Retinal pigment epithelial cell (primary cell): ENCODE measurements at regions not wholly inside any gene's neighbourhood (a gene's known extent, or its start where the extent isn't known, plus 50 kb on each side); places are given as distances from the start of the nearest gene placed in this dataset.

Experiments used
- DNase-seq: peaks from one replicate; pipeline ENCODE4 v3.0.0-alpha.2; 2010; ENCODE audit warnings: low read depth
- H3K4me3 ChIP-seq: 2 replicates; pipeline ENCODE4 v1.5.1; 2011; ENCODE audit warnings: mild to moderate bottlenecking, low read length, control low read depth, moderate library complexity
- TF ChIP-seq, protein P1 (sequence below): conservative IDR thresholded peaks from 2 replicates; pipeline ENCODE4 v1.5.1; 2011; ENCODE audit warnings: low read depth, low read length, control low read depth, inconsistent platforms

DNA sequence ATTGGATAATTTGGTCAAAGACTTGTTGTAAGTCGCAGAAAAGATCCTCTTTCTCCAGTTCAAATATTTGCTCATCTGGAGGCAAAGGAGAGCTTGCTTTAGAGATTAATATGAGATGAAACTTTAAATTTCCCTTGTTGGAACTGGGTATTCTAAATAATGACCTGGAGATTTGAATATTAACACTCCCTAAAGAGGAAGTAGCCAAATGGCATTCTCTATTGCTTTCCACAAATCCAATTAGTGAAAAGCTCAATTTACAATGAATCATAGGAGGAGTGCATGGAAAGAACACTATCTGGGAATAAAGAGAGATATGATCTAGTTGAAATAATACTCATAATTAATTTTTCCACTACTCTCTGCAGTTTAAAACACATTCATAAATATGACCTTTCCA, 641.6 kb upstream of the TENM4 start:
- no peak overlapping the region for H3K4me3 ChIP-seq
- TF ChIP-seq, protein P1, sequence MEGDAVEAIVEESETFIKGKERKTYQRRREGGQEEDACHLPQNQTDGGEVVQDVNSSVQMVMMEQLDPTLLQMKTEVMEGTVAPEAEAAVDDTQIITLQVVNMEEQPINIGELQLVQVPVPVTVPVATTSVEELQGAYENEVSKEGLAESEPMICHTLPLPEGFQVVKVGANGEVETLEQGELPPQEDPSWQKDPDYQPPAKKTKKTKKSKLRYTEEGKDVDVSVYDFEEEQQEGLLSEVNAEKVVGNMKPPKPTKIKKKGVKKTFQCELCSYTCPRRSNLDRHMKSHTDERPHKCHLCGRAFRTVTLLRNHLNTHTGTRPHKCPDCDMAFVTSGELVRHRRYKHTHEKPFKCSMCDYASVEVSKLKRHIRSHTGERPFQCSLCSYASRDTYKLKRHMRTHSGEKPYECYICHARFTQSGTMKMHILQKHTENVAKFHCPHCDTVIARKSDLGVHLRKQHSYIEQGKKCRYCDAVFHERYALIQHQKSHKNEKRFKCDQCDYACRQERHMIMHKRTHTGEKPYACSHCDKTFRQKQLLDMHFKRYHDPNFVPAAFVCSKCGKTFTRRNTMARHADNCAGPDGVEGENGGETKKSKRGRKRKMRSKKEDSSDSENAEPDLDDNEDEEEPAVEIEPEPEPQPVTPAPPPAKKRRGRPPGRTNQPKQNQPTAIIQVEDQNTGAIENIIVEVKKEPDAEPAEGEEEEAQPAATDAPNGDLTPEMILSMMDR, result no peak
- no peak for DNase-seq

DNA sequence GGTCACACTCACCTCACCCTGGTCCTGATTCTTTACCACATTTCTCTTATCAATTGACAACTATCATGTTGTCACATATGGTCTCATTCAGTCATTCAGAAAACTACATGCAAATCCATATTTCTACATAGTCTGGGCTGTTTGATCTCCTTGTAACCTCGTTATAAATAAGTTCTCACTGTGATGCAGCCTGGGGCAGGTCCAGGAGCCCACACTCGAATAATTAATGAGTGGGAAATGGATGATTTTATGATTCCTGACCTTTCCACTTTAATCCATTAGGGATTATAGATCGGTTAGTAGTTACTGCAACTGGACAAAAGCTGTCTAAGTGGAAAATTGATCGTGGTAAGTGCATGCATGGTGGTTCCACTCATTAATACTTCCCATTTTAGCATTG, 636.3 kb upstream of the TENM4 start:
- TF ChIP-seq, protein P1, result no peak

DNA sequence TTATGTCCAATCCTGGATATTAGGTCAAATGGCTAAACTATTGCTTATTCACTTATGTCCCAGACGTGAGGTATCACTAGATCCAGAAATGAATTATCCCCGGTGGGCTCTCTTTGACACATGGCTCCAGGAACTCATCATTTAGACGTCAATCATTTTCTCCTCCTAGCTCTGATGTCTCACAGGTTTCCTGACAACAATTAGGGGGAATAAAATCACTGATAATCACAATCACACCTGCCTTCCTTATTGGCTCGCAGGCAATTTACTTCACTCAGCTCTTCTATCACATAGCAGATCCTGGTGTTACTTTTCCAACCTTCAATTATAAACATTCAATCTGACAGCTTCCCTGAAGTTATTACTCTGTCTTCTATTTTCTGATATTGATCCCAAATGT, 634.0 kb upstream of the TENM4 start:
- DNase-seq, result no peak
- TF ChIP-seq, protein P1, result no peak

More for the DNA sequence above, 636.3 kb upstream of the TENM4 start:
- DNase-seq, result no peak
- H3K4me3 ChIP-seq, result no peak overlapping the region

DNA sequence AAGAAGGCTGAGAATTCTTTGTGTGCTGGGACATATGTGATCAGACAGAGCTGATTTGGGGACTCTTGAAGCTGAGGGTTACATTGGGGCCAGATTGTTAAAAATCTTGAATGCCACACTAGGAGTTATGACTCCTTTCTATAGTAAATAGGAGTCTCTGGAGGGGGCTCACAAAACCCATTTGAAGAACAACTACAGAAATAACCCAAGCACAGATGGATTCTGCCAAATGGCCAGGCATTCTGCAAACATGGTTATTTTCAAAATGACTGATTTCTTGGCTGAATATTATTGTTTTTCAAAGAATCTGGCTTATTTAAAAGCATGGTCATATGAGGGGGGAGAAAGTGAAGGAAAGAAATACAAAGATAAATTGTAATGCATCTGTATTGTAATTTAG, 625.5 kb upstream of the TENM4 start:
- DNase-seq, result no peak
- TF ChIP-seq, protein P1, result no peak
- no peak overlapping the region for H3K4me3 ChIP-seq

More for the DNA sequence above, 634.0 kb upstream of the TENM4 start:
- H3K4me3 ChIP-seq, result no peak overlapping the region

DNA sequence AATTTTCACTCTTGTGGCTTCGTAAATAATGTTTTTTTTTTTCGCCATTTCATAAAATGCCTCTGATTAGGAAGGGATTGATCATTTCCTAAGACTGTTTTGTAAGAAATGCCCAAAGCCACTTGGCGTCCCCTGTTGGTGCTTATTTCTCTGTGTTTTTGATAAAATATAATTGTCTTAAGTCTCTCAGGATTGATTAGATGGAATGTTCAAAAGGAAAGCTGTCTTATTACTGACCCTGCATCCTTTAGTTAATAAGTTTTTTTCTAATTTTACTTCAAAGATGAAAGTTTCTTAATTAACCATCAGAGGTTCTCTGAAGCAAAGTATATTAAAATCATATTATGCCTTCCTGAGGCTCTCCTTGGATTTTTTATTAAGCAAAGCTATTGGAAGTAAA, 624.3 kb upstream of the TENM4 start:
- no peak overlapping the region for H3K4me3 ChIP-seq
- TF ChIP-seq, protein P1, result no peak
- no peak for DNase-seq

DNA sequence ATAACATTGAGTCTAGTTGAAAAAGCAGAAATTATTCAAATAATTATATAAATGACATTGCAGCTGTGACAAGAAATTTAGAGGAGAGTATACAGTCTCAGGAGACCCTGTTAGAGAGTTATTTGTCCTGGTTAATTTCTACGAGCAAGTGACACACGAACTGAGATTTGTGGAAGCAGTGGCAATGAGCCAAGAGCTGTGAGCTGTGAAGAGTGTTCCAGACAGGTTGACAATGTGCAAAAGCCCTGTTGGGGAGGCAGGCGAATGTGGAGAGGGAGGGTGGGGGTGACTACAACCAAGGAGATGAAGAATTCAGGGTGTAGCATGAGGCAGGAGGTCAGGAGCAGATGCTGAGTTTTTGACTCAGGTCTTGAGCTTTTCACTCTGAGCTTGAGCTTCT, 620.2 kb upstream of the TENM4 start:
- no peak for DNase-seq
- H3K4me3 ChIP-seq, result no peak overlapping the region
- TF ChIP-seq, protein P1, result no peak

DNA sequence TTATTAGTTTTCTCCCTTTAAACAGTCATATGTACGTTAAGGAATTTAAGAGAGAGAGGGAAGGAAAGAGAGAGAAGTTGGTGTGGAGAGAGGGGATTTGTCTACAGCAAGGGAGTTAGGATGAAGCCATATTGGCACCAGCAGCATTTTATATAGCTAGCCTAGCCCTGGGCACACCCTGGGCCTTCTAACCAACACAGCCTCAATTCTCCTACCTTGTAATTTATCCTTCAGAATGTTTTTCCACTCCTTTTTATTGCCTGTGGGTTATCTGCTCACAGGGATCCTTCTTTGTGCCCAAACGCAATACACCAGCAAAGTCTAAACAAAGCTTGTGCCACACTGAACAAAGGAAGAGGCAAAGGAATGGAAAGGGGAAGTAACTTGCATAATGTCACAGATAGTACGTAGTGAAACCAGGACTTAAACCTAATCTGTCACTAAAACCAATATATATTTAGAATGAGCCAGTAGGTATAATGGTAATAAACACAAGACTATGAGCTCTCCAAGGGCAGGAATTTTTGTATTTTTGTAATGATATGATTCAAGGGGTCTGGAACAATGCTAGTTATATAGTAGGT, 613.8 kb upstream of the TENM4 start:
- H3K4me3 ChIP-seq, result no peak overlapping the region
- DNase-seq, result no peak
- TF ChIP-seq, protein P1, result no peak
